GM18520 (cell line): ENCODE measurements at regions not wholly inside any gene's neighbourhood (a gene's known extent, or its start where the extent isn't known, plus 50 kb on each side); places are given as distances from the start of the nearest gene placed in this dataset.
"Not testable (repeated sequence)": the region's sequence is repeated elsewhere in the genome, so short reads cannot be mapped to it uniquely, and the experiment has no call there.

Source experiments
- ATAC-seq: cut with Tn5 transposase; IDR thresholded peaks from one replicate; pipeline ENCODE4 v1.9.1; 2021; ENCODE audit not compliant: unreplicated experiment

DNA sequence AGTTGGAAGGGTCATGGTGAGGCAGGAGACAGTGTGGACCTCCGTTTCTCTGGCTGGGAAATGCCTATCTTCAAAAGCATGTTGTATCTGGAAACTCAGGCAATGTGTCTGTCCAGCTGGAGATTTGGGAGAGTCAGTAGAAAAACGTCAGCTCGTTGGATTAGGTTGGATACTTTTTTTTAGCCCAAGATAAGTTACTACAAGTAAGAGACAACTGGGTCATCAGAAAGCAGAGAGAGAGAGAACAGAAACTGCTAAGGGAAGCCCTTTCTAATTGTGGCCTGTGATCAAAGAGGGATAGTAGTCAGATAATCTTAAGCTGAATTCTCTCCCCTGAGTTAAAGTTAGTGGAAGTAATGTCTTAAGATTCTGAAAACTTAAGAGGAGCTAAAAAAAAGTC is 78.9 kb upstream of the ZNF280D start:
- ATAC-seq = no peak

DNA sequence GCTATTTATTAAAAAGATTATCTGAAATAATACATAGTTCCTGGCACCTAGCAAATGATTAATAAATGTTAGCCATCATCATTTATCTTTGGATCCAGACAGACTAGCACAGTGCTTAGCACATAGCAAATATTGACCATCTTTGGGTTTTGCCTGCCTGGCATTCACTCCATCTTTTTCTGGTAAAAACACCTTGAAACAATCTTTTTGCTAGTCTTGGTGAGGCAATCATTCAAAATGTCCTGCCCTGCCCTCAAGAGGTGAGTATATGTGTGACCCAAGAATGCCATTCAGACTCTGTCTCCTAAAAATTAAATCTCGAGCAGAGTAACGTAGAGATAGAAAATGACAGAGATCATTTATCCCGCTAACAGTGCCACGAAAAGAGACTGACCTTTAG is 78.3 kb upstream of the ZNF280D start:
- no peak for ATAC-seq

DNA sequence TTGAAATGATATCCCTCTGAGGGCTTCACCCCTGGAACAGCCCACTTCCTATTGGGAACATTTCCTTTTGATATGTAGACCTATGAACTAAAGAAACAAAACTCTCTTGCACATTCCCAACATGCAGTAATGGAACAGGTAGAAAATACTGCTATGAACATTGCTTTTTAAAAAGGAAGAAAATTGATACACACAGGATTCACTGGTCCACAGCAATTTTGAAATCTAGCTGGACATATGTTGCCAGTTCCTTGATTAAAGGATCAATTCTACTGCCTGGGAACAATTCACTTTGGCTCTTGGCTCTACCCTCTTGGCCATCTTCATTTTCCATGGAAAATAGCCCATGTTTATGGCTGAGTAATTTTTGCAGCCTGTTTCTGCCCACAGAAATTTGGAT is 74.9 kb upstream of the ZNF280D start:
- ATAC-seq = no peak

- ATAC-seq = no peak
These were observed 72.8 kb upstream of the ZNF280D start for GRCh38 chr15:56806148-56806536.

GRCh38 chr15:56805466-56806147 is 72.3 kb upstream of the ZNF280D start:
- no peak for ATAC-seq

DNA sequence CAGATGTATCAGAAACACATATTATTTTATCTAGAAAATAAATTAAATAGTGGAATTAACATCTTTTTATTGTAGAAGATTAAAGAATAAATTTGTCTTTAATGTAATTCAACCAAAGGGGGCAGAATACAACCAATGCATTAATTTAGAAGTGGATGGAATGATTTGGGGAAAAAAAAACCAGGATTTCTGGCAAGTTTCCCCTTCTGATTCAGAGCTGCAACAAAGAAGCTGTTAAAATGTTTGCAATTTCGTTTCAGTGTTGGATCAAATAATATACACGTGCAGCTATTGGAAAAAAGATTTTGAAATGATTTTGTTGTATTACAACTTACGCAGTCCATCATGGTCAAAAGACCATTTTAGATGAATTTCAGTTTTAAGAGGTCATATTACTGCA is 71.6 kb upstream of the ZNF280D start:
- ATAC-seq = no peak

GRCh38 chr15:56804279-56804678 is 71.0 kb upstream of the ZNF280D start:
- ATAC-seq = no peak

GRCh38 chr15:56802161-56802560 is 68.9 kb upstream of the ZNF280D start:
- no peak for ATAC-seq

DNA sequence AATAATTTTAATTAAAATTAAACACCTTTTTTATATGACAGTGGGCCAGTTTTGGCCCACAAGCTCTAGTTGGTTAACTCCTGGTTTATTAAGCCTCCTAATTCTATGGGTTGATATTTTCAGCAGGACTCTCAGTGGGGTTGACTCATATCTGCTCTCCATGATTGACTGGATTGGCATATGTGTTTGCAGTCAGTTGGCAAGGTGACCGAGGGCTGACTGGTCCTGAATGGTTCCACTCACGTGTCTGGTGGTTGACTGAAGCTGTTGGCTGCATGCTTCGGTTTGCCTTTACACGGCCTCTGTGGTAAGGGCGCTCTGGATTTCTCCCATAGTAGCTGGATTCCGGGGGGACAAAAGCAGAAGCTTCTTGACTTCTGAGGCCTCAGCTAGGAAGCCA is 65.3 kb upstream of the ZNF280D start:
- ATAC-seq = peak; percentile 91

GRCh38 chr15:56797720-56798275 is 64.5 kb upstream of the ZNF280D start:
- no peak for ATAC-seq

DNA sequence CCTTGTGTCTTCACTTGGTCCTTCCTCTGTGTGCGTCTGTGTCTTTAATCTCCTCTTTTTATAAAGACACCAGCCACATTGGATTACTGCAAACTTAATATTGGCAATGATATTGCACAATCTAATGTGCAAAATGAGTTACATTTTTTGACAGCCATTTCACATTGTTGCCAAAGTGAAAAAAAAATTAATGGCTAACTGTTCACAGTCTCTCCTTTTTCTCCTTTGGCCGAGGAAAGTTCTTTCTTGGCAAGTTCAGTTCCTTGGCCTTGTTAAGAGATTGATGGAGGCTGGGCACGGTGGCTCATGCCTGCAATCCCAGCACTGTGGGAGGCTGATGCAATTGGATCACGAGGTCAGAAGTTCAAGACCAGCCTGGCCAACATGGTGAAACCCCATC is 62.2 kb upstream of the ZNF280D start:
- ATAC-seq = no peak

DNA sequence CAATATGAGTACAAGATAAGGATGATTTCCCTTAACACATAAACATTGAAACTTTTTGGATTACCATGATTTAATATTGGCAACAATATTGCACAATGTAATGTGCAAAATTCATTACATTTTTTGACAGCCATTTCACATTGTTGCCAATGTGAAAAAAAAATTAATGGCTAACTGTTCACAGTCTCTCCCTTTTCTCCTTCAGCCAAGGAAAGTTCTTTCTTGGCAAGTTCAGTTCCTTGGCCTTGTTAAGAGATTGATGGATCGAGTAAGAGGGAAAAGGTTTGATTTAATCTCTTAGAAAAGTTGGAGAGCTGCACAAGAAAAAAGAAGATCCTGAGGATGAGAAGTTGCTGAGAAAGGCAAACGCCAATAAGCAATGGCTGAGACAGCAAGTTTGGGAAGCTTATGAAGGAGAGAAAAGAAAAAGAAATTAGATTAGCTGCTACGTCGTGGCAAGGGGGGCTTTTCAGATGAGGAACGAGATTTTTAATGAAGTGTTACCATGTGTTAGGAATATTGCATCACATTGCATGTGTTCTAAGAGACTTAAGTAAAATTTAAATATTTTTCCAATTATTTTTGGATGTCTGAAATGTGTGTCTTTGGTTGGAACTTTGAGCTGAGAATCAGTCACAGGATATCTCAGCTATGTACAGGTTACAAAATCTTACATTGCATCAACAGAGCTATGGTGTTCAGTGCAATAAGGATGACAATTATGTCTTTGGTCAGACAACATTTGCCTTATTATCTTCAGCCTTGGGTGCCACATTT is 61.4 kb upstream of the ZNF280D start:
- no peak for ATAC-seq

DNA sequence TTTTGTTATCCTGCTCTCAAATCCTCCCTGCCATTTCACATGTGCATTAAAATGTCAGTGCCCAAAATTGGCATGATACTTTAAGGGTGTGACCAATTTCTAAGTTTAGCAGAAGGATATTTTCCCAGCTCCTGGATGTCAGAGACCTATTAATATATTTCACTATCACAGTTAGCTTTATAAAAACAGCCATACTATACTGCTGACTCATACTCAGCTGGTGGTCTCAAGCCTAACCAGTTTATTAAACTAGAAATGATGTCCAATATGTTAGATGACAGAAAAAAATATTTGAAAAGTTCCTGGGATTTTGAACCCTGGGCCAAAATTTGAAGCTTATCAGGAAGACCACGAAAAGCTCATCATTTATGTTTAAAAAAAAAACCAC is 60.9 kb upstream of the ZNF280D start:
- no peak for ATAC-seq

DNA sequence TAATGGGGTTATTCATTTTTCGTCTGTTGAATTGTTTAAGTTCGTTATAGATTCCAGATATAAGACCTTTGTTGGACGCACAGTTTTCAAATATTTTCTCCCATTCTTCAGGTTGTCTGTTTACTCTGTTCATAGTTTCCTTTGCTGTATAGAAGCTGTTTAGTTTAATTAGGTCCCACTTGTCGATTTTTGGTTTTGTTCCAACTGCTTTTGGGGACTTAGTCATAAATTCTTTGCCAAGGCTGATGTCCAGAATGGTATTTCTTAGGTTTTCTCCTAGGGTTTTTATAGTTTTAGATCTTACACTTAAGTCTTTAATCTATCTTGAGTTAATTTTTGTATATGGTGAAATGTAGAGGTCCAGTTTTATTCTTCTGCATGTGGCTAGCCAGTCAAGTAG is 58.9 kb upstream of the ZNF280D start:
- no peak for ATAC-seq

GRCh38 chr15:56791521-56791920 is 58.2 kb upstream of the ZNF280D start:
- ATAC-seq = not testable (repeated sequence)

GRCh38 chr15:56788359-56788758 is 55.0 kb upstream of the ZNF280D start:
- ATAC-seq = no peak

- ATAC-seq = peak; percentile 89
These were observed 53.7 kb upstream of the ZNF280D start for GRCh38 chr15:56786966-56787365.

DNA sequence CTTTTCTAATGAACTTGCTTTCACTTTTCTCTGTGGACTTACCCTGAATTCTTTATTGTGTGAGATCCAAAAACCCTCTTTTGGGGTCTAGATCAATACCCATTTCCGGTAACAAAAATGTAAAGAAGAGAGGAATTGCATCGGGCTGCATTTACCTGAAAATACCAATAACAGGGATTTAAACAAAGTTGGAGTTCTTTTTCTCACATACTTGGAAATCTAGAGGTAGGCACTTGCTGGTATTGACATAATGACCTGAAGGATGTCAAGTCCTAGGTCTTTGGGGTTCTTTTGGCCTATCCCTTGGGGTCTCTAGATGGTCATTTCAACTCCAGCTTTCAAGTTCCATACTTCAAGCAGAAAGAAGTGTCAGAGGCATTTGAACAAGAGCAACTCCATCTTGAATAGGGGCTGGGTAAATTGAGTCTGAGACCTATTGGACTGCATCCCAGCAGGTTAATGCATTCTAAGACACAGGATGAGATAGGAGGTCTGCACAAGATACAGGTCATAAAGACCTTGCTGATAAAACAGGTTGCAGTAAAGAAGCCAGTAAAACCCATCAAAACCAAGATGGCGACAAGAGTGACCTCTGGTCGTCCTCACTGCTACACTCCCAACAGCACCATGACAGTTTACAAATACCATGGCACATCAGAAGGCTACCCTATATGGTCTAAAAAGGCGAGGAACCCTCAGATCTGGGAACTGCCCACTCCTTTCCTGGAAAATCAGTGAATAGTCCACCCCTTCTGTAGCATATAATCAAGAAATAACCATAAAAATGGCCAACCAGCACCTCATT is 50.8 kb upstream of the ZNF280D start:
- no peak for ATAC-seq

DNA sequence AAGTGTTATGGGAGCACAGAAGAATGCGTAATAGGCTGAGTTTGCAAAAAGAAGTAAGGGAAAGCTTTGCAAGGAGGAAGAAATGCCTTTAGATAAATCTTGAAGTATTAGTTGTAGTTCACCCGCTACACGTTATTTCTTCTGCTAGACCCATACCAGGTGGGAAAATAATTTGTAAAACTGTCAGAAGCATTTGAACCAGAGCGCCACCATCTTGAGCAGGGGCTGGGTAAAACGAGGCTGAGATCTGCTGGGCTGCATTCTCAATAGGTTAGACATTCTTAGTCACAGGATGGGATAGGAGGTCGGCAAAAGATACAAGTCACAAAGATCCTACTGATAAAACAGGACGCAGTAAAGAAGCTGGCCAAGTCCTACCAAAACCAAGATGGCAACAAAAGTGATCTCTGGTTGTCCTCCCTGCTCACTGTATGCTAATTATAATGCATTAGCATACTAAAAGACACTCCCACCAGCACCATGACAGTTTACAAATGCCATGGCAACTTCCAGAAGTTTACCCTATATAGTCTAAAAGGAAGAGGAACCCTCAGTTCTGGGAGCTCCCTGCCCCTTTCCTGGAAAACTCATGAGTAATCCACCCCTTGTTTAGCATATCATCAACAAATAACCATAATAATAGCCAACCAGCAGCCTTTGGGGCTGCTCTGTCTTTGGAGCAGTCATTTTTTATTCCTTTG is 50.0 kb upstream of the ZNF280D start:
- no peak for ATAC-seq
